ENCODE measurements at regions not wholly inside any gene's neighbourhood (a gene's known extent, or its start where the extent isn't known, plus 50 kb on each side); places are given as distances from the start of the nearest gene placed in this dataset.

DNA sequence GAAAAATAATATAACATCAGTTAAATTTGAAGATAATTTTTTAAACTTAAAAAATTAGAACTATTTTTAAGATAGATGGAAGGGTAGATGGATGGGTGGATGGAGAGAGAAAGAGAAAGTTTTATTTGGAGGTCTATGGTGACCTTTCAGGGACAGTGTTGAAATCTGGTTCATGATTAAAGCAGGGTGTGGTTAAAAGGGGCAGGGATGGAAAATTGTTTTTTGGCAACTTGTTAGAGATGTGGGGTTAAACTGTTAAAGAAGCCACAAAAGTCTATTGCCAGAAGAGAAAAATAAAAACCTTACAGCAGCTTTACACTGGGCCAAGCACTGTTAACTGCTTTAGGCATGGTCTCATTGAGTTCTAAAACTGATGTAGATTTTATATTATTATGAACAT is 134.9 kb upstream of the GORAB start:
- intact Hi-C loops (cut with micrococcal nuclease), result no loop called here
- Histone ChIP-seq H2AFZ (ENCODE audit: low read depth, low read length) (no peak overlapping the region), H4K20me1 (replicated peaks; ENCODE audit: control insufficient read depth, insufficient read depth, low read length) (no peaks in the 10 kb centered on the region), H3K79me2 (ENCODE audit: control insufficient read depth, insufficient read depth, low read length) (no peaks in the 10 kb centered on the region), H3K36me3 (ENCODE audit: control insufficient read depth, insufficient read depth, low read length) (no peaks in the 10 kb centered on the region), H3K4me1 (replicated peaks in 1 of 2; ENCODE audit: control insufficient read depth in 2 of 2, insufficient read depth in 2 of 2, low read length in 2 of 2) (no peaks in the 10 kb centered on the region), H3K27me3 (ENCODE audit: control insufficient read depth in 2 of 2, insufficient read depth in 2 of 2, low read length in 2 of 2) (no peaks in the 10 kb centered on the region), H3K9me3 (replicated peaks; ENCODE audit: control insufficient read depth, insufficient read depth, low read depth, low read length) (peaks cover 2% of the 10 kb centered on the region), H3K9me1 (ENCODE audit: control insufficient read depth, insufficient read depth, low read length) (no peaks in the 10 kb centered on the region), H3K4me2 (ENCODE audit: insufficient read depth, low read length) (no peak overlapping the region), H3K27ac (ENCODE audit: extremely low read depth, low read depth, low read length) (no peak overlapping the region), H3K9ac (ENCODE audit: insufficient read depth in 1 of 2, low read depth in 2 of 2, low read length in 2 of 2) (no peak overlapping the region), H3K4me3 (no peak overlapping the region)
- POLR2A ChIA-PET, result no interaction called here
- CTCF ChIA-PET (ENCODE audit: low intra/inter-chr PET ratio), result no interaction called here
- TF ChIP-seq ZNF707 (CRISPR knock-in tag; conservative IDR thresholded peaks at IDR 0.05) (no peak), ZNF41 (CRISPR knock-in tag; conservative IDR thresholded peaks at IDR 0.05) (no peak), ZNF436 (CRISPR knock-in tag; IDR thresholded peaks at IDR 0.05) (no peak), ZC3H4 (CRISPR knock-in tag; IDR thresholded peaks at IDR 0.05; ENCODE audit: borderline replicate concordance) (no peak), ZNF184 (CRISPR knock-in tag; IDR thresholded peaks at IDR 0.05) (no peak), DPF2 (IDR thresholded peaks at IDR 0.05) (no peak), TRIM24 (IDR thresholded peaks at IDR 0.05) (no peak), ZNF699 (CRISPR knock-in tag; IDR thresholded peaks at IDR 0.05; ENCODE audit: insufficient replicate concordance) (no peak), ZNF79 (CRISPR knock-in tag; IDR thresholded peaks at IDR 0.05; ENCODE audit: low read depth) (no peak), PHF8 (IDR thresholded peaks at IDR 0.05; ENCODE audit: borderline replicate concordance, low read length) (no peak), ARNT (IDR thresholded peaks at IDR 0.05) (no peak)
- TF ChIP-seq, protein P1, sequence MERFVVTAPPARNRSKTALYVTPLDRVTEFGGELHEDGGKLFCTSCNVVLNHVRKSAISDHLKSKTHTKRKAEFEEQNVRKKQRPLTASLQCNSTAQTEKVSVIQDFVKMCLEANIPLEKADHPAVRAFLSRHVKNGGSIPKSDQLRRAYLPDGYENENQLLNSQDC (CRISPR knock-in tag; IDR thresholded peaks at IDR 0.05), result no peak
- TF ChIP-seq, protein P2, sequence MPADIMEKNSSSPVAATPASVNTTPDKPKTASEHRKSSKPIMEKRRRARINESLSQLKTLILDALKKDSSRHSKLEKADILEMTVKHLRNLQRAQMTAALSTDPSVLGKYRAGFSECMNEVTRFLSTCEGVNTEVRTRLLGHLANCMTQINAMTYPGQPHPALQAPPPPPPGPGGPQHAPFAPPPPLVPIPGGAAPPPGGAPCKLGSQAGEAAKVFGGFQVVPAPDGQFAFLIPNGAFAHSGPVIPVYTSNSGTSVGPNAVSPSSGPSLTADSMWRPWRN (IDR thresholded peaks at IDR 0.05; ENCODE audit: low read depth), result no peak
- TF ChIP-seq, protein P3, sequence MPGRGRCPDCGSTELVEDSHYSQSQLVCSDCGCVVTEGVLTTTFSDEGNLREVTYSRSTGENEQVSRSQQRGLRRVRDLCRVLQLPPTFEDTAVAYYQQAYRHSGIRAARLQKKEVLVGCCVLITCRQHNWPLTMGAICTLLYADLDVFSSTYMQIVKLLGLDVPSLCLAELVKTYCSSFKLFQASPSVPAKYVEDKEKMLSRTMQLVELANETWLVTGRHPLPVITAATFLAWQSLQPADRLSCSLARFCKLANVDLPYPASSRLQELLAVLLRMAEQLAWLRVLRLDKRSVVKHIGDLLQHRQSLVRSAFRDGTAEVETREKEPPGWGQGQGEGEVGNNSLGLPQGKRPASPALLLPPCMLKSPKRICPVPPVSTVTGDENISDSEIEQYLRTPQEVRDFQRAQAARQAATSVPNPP (IDR thresholded peaks at IDR 0.05; ENCODE audit: borderline replicate concordance, insufficient read depth, insufficient read length), result no peak
- TF ChIP-seq, protein P4, sequence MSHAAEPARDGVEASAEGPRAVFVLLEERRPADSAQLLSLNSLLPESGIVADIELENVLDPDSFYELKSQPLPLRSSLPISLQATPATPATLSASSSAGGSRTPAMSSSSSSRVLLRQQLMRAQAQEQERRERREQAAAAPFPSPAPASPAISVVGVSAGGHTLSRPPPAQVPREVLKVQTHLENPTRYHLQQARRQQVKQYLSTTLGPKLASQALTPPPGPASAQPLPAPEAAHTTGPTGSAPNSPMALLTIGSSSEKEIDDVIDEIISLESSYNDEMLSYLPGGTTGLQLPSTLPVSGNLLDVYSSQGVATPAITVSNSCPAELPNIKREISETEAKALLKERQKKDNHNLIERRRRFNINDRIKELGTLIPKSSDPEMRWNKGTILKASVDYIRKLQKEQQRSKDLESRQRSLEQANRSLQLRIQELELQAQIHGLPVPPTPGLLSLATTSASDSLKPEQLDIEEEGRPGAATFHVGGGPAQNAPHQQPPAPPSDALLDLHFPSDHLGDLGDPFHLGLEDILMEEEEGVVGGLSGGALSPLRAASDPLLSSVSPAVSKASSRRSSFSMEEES (CRISPR knock-in tag; IDR thresholded peaks at IDR 0.05), result no peak
- TF ChIP-seq, protein P5, sequence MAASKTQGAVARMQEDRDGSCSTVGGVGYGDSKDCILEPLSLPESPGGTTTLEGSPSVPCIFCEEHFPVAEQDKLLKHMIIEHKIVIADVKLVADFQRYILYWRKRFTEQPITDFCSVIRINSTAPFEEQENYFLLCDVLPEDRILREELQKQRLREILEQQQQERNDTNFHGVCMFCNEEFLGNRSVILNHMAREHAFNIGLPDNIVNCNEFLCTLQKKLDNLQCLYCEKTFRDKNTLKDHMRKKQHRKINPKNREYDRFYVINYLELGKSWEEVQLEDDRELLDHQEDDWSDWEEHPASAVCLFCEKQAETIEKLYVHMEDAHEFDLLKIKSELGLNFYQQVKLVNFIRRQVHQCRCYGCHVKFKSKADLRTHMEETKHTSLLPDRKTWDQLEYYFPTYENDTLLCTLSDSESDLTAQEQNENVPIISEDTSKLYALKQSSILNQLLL (CRISPR knock-in tag; IDR thresholded peaks at IDR 0.05; ENCODE audit: borderline replicate concordance), result no peak
- no peak for DNase-seq (ENCODE audit: extremely low read depth in 1 of 4, low spot score in 3 of 4)
- no peak for FAIRE-seq
- ATAC-seq, result no peak
- BruUV-seq (replicated peaks), result no TSS peak
- in situ Hi-C loops (cut with MboI), result no loop called here
